Ovary (tissue), 7 donors: ENCODE measurements at regions not wholly inside any gene's neighbourhood (a gene's known extent, or its start where the extent isn't known, plus 50 kb on each side); places are given as distances from the start of the nearest gene placed in this dataset.

Source experiments
- DNase-seq, 5 donors: peaks; one replicate each; pipeline ENCODE4 v3.0.0-alpha.2; 2019 to 2020
- H3K27ac ChIP-seq, 2 donors: fragments of 200-600 bp; one replicate each; pipeline versions ENCODE4 v1.5.1 to v1.8.0; 2019 to 2022
- H3K27me3 ChIP-seq: fragments of 200-600 bp; one replicate; pipeline ENCODE4 v1.8.0; 2022
- H3K36me3 ChIP-seq: fragments of 200-600 bp; sonication (generic); one replicate; pipeline ENCODE4 v1.5.1; 2019
- H3K4me1 ChIP-seq: one replicate; pipeline ENCODE4 v1.8.1; 2013; ENCODE audit warnings: mild to moderate bottlenecking, moderate library complexity; ENCODE audit not compliant: insufficient read depth
- H3K4me3 ChIP-seq: fragments of 200-600 bp; sonication (generic); one replicate; pipeline ENCODE4 v1.5.1; 2017
- H3K9me3 ChIP-seq, 2 donors: fragments of 200-600 bp in 1 of 2; sonication (generic) in 1 of 2; one replicate each; pipeline versions ENCODE4 v1.5.1 to v1.8.1; 2013 to 2019; ENCODE audit warnings: mild to moderate bottlenecking in 1 of 2, moderate library complexity in 1 of 2
- EP300 ChIP-seq: sonication (generic); formaldehyde crosslinking; IDR thresholded peaks from one replicate; pipeline ENCODE4 v1.6.1; 2017; ENCODE audit warnings: antibody characterized with exemption
- POLR2A ChIP-seq: fragments of 450-650 bp; IDR thresholded peaks from one replicate; pipeline ENCODE4 v1.6.1; 2017; ENCODE audit warnings: antibody characterized with exemption, mild to moderate bottlenecking, moderate library complexity
- WGBS, 3 donors: extraction: QIAGEN DNeasy Blood & Tissue Kit in 1 of 3; methylation state at CpG; one replicate each; pipeline versions ENCODE4 v1.1.5 to v1.1.7; 2013 to 2017; 5-methylcytosine and 5-hydroxymethylcytosine counted together
- intact Hi-C, 4 donors: fragments of 100-400 bp; cut with DNase I; formaldehyde crosslinking; loops; one replicate each; pipeline versions ENCODE4 v1.11.0 to v1.15.1; 2022 to 2023
- TF ChIP-seq, protein P1 (sequence below), 3 donors: fragments of 450-650 bp in 2 of 3; fragments of 200-600 bp in 1 of 3; IDR thresholded peaks; one replicate each; pipeline versions ENCODE4 v1.5.1 to v1.8.0; 2016 to 2022; ENCODE audit warnings: antibody characterized with exemption in 3 of 3, mild to moderate bottlenecking in 1 of 3
- donor health status: DM: no; HTN: no; CAD: no; lungs with moderate emphysema.
- donor health status: DM: no; HTN: no; CAD: no.
- donor health status: Bipolar disorder and iron deficiency.
- donor health status: DM: no; HTN: no; CAD: no.
- donor health status: DM: yes; HTN: yes; CAD: no.

DNA sequence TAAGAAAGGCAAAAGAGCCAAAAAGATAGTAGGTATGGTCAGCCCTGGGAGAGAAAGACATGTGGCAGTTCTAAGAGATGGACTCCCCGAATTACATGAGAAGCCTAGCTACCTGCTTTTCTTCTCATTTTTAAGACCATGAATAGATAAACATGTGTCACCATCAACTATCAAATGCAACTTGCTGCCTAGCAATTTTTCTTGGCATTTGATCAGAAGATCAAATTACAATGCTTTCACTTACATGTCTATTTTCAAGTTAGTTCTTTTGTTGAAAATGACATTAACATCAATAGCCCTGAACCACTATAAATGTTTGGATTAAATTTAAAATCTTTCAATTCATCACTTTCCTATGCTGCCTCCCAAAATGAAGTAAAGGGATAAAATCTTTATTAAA, 212.3 kb downstream of the HHIPL2 start:
- Histone ChIP-seq H3K9me3 (no peaks in the 10 kb centered on the region), H3K27me3 (no peaks in the 10 kb centered on the region), H3K4me1 (no peaks in the 10 kb centered on the region), H3K27ac (no peak overlapping the region), H3K36me3 (no peaks in the 10 kb centered on the region), H3K4me3 (no peak overlapping the region)
- whole genome bisulfite sequencing, 3 donors: 77 to 88% (median 80%) methylated on average over 1 of the region's 1 CpG
- intact Hi-C loops: no loop called here
- TF ChIP-seq EP300 (no peak), POLR2A (no peak)
- TF ChIP-seq, protein P1, sequence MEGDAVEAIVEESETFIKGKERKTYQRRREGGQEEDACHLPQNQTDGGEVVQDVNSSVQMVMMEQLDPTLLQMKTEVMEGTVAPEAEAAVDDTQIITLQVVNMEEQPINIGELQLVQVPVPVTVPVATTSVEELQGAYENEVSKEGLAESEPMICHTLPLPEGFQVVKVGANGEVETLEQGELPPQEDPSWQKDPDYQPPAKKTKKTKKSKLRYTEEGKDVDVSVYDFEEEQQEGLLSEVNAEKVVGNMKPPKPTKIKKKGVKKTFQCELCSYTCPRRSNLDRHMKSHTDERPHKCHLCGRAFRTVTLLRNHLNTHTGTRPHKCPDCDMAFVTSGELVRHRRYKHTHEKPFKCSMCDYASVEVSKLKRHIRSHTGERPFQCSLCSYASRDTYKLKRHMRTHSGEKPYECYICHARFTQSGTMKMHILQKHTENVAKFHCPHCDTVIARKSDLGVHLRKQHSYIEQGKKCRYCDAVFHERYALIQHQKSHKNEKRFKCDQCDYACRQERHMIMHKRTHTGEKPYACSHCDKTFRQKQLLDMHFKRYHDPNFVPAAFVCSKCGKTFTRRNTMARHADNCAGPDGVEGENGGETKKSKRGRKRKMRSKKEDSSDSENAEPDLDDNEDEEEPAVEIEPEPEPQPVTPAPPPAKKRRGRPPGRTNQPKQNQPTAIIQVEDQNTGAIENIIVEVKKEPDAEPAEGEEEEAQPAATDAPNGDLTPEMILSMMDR (IDR thresholded peaks at IDR 0.05): no peak
- no peak for DNase-seq

DNA sequence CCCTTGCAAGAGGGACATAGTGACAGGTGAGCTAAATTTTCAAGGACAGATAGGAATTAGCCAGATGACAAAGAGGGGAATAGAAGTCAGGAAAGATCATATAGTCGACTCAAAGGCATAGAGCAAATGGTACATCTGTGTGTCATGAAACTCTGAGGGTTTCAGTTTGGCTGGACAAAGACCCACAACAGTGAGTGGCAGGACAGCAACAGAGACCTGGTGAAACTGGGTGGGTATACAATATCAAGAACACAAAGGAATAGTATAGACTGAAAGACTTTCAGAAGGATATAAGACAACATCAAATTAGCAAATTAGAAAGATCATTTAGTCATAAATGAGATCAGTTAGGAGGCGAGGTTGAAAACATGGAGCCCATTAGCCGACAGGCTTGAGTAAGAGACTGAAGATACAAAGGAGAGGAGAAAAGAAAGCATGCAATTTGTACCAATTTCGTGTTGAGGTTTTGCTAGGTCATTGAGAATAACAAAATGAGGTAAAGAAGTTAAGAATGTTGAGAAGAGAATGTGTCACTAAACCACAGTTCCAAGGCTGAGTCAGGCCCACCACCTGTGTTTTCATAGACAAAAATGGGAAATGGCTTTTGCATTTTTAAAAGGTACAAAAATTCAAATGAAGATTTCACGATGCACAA, 213.8 kb downstream of the HHIPL2 start:
- DNase-seq: no peak
- no peaks in the 10 kb centered on the region for H3K36me3 ChIP-seq
- 82 to 87% (median 82%) methylated on average over 5 of the region's 5 CpGs for WGBS, 3 donors
- intact Hi-C loops: no loop called here
- H3K27me3 ChIP-seq: no peaks in the 10 kb centered on the region
- no peak overlapping the region for H3K27ac ChIP-seq
- H3K4me1 ChIP-seq: no peaks in the 10 kb centered on the region
- no peak overlapping the region for H3K4me3 ChIP-seq
- H3K9me3 ChIP-seq: no peaks in the 10 kb centered on the region
- no peak for TF ChIP-seq POLR2A
- TF ChIP-seq, protein P1 (IDR thresholded peaks at IDR 0.05): no peak
- no peak for TF ChIP-seq EP300

DNA sequence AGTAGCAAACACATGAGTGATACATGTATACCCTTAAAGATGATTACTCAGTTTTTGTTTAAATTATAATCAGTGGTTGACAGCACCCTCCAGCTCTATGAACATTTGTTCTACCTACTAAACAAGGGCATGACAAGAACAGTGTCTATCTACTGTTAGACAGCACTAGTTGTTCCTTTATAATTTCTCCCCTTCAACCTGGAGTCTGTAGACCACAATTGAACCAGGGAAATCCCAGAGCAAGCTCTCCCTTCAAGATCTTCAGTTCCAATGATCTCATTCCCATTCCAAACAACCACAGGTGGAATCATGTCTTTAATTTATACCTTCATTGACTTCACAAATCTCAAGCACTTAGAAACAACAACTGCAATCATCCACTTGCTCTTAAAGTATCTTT, 216.1 kb downstream of the HHIPL2 start:
- Histone ChIP-seq H3K4me1 (no peaks in the 10 kb centered on the region), H3K9me3 (no peaks in the 10 kb centered on the region), H3K27me3 (no peaks in the 10 kb centered on the region), H3K4me3 (no peak overlapping the region), H3K36me3 (no peaks in the 10 kb centered on the region), H3K27ac (no peak overlapping the region)
- intact Hi-C loops: no loop called here
- DNase-seq: no peak
- TF ChIP-seq EP300 (no peak), POLR2A (no peak)
- TF ChIP-seq, protein P1 (IDR thresholded peaks at IDR 0.05): no peak

DNA sequence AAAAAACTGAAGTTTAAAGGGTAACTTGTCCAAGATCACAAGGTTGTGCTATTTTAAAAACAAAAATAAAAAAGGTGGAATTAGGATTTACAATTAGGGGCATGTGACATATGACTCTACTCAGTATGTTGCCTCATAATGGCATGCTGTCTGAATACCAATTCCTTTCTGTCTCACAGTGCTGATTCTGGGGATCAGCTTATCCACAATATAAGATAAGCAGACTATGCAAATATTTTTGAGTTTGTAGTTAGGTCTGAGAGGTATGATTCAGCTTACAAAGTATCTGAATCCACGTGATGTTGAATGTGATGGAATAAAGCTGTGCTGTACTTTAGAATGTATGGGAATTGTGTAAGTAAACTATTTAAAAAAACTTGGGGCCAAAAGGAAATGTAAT, 216.6 kb downstream of the HHIPL2 start:
- intact Hi-C loops: no loop called here
- Histone ChIP-seq H3K4me1 (no peaks in the 10 kb centered on the region), H3K36me3 (no peaks in the 10 kb centered on the region), H3K27ac (no peak overlapping the region), H3K27me3 (no peaks in the 10 kb centered on the region), H3K9me3 (no peaks in the 10 kb centered on the region), H3K4me3 (no peak overlapping the region)
- no peak for DNase-seq
- no peak for TF ChIP-seq EP300
- WGBS, 3 donors: 15 to 37% (median 20%) methylated on average over 1 of the region's 1 CpG

DNA sequence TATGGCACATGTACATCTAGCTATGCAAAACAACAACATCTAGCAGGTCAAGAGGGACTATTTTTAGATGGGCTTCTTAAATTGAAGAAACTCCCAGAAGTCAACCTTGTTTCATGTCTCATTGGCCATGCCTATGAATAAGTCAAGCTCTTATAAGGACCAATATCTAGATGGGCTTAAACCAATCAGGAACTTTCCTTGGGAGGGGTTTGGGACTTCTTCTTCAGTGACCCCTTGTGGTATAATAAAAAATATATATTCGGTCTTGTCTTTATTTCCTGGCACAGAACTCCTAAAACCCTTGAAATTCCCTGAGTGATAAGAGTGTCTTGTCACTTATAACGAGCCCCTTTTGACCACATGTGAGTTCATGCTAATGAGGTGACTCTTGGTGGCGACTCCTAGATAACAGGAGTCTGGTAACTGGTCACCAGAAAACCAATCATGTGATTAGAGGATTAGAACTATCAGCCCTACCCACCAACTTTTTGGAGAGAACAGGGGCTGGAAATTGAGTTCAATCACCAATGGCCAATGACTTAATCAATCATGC, 218.3 kb downstream of the HHIPL2 start:
- no peaks in the 10 kb centered on the region for H3K4me1 ChIP-seq
- H3K9me3 ChIP-seq: no peaks in the 10 kb centered on the region
- DNase-seq: no peak
- no peak for TF ChIP-seq EP300
- TF ChIP-seq POLR2A: no peak
- TF ChIP-seq, protein P1 (IDR thresholded peaks at IDR 0.05): no peak
- no peaks in the 10 kb centered on the region for H3K27me3 ChIP-seq
- H3K4me3 ChIP-seq: no peak overlapping the region
- 55 to 64% (median 55%) methylated on average over 3 of the region's 3 CpGs for WGBS, 3 donors
- no peak overlapping the region for H3K27ac ChIP-seq
- H3K36me3 ChIP-seq: no peaks in the 10 kb centered on the region
- intact Hi-C loops: no loop called here
